Stimulated activated CD4-positive, alpha-beta T cell treated with anti-CD3 and anti-CD28 coated beads, Interleukin-1b, Interleukin-23, amount 100 ng/mL, for 24 hours (primary cell): ENCODE measurements at regions not wholly inside any gene's neighbourhood (a gene's known extent, or its start where the extent isn't known, plus 50 kb on each side); places are given as distances from the start of the nearest gene placed in this dataset.

ENCODE experiments used
- DNase-seq, 4 experiments: peaks; one replicate each; pipeline ENCODE4 v3.0.0-alpha.2; 2020; ENCODE audit warnings: low read depth in 4 of 4, low spot score in 1 of 4

DNA sequence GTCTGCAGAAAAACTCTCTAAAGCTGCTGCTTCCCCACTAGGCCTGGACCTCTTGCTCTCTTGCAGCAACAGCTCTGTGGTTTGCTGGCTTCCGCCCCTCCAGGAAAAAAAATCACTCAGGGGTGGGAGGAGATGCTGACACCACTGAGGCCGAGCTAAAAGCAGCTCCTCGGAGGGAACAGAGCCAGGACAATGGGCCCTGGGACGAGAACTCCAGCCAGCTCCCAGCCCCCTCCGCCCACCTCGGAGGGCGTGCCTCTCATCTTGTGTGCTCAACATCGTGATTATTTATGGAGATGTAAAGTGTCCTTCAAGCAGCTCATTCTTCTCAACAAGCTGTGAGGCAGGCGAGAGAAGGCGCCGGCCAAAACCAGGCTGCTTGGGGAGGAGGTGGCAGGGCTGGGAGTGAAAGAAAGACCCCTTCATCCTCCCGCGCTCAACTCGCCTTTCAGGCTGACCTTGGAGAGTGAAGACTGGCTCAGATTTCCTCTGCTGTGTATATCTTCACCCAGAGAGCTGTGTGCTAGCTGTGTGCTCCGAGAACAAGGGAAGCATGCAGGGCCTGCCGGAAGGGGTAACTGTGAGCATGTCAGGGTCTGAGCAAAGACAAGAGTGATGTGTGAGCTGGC lies 53.5 kb upstream of the LRFN2 start:
- no peak for DNase-seq
